Neural progenitor cell (in vitro differentiated cells): ENCODE measurements at regions not wholly inside any gene's neighbourhood (a gene's known extent, or its start where the extent isn't known, plus 50 kb on each side); places are given as distances from the start of the nearest gene placed in this dataset.

Source experiments
- DNase-seq: peaks from one replicate; pipeline ENCODE4 v3.0.0-alpha.2; 2016; ENCODE audit warnings: low spot score
- H2AFZ ChIP-seq: fragments of 200-600 bp; sonication (generic); replicated peaks from 2 replicates; pipeline ENCODE4 v1.6.1; 2016; ENCODE audit warnings: antibody characterized with exemption
- H3F3A ChIP-seq: fragments of 200-600 bp; sonication (generic); 2 replicates; pipeline ENCODE4 v1.6.1; 2016; ENCODE audit warnings: antibody characterized with exemption, low read depth
- H3K27ac ChIP-seq: fragments of 200-600 bp; sonication (generic); 2 replicates; pipeline ENCODE4 v1.5.1; 2016; ENCODE audit warnings: mild to moderate bottlenecking
- H3K27me3 ChIP-seq: fragments of 200-600 bp; sonication (generic); 2 replicates; pipeline ENCODE4 v1.6.1; 2016; ENCODE audit warnings: mild to moderate bottlenecking, moderate library complexity
- H3K36me3 ChIP-seq: fragments of 200-600 bp; sonication (generic); 2 replicates; pipeline ENCODE4 v1.5.1; 2016
- H3K4me1 ChIP-seq: fragments of 200-600 bp; sonication (generic); 2 replicates; pipeline ENCODE4 v1.6.1; 2016; ENCODE audit warnings: mixed run types
- H3K4me2 ChIP-seq: fragments of 200-600 bp; sonication (generic); 2 replicates; pipeline ENCODE4 v1.6.1; 2016
- H3K4me3 ChIP-seq: fragments of 200-600 bp; sonication (generic); 2 replicates; pipeline ENCODE4 v1.5.1; 2016
- H3K79me2 ChIP-seq: fragments of 200-600 bp; sonication (generic); 2 replicates; pipeline ENCODE4 v1.6.1; 2016; ENCODE audit warnings: low read depth
- H3K9ac ChIP-seq: fragments of 200-600 bp; sonication (generic); 2 replicates; pipeline ENCODE4 v1.6.1; 2016
- H3K9me3 ChIP-seq: fragments of 200-600 bp; sonication (generic); 2 replicates; pipeline ENCODE4 v1.5.1; 2016; ENCODE audit warnings: low read depth
- H4K20me1 ChIP-seq: fragments of 200-600 bp; sonication (generic); 2 replicates; pipeline ENCODE4 v1.6.1; 2016; ENCODE audit warnings: low read depth
- H3K27ac Mint-ChIP-seq: 3 replicates; pipeline ENCODE4 v1.8.0; 2021; ENCODE audit warnings: mixed read lengths
- H3K27me3 Mint-ChIP-seq: 2 replicates; pipeline ENCODE4 v1.8.0; 2022; ENCODE audit warnings: low read depth, mild to moderate bottlenecking, inconsistent platforms, moderate library complexity, mixed read lengths; ENCODE audit not compliant: insufficient read depth
- H3K36me3 Mint-ChIP-seq: 3 replicates; pipeline ENCODE4 v1.8.0; 2021; ENCODE audit warnings: mixed read lengths
- H3K4me1 Mint-ChIP-seq: 3 replicates; pipeline ENCODE4 v1.8.0; 2021; ENCODE audit warnings: mixed read lengths
- H3K4me3 Mint-ChIP-seq: 3 replicates; pipeline ENCODE4 v1.8.0; 2021; ENCODE audit warnings: mild to moderate bottlenecking, moderate library complexity, mixed read lengths
- H3K9me3 Mint-ChIP-seq: 3 replicates; pipeline ENCODE4 v1.8.0; 2020; ENCODE audit warnings: mixed read lengths
- CTCF ChIP-seq: fragments of 200-600 bp; sonication (generic); IDR thresholded peaks from 2 replicates; pipeline ENCODE4 v1.5.1; 2017; ENCODE audit warnings: antibody characterized with exemption, mild to moderate bottlenecking
- EZH2 ChIP-seq: fragments of 200-600 bp; sonication (generic); IDR thresholded peaks from 2 replicates; pipeline ENCODE4 v1.6.1; 2017; ENCODE audit warnings: antibody characterized with exemption, mild to moderate bottlenecking, moderate library complexity
- EZH2phosphoT487 ChIP-seq: fragments of 200-600 bp; sonication (generic); IDR thresholded peaks from 2 replicates; pipeline ENCODE4 v1.6.1; 2017; ENCODE audit warnings: antibody characterized with exemption

- H3K27ac Mint-ChIP-seq, result no peak overlapping the region
- Histone ChIP-seq H3K79me2 (no peaks in the 10 kb centered on the region), H3K27me3 (no peaks in the 10 kb centered on the region), H3K27ac (no peak overlapping the region), H3K4me3 (no peak overlapping the region), H3F3A (no peaks in the 10 kb centered on the region), H3K4me1 (no peaks in the 10 kb centered on the region), H3K9me3 (no peaks in the 10 kb centered on the region), H2AFZ (no peak overlapping the region), H3K4me2 (no peak overlapping the region), H3K9ac (no peak overlapping the region), H3K36me3 (no peaks in the 10 kb centered on the region), H4K20me1 (no peaks in the 10 kb centered on the region)
- no peak for TF ChIP-seq EZH2phosphoT487
- no peak for TF ChIP-seq EZH2
- TF ChIP-seq CTCF, result no peak
- H3K4me3 Mint-ChIP-seq, result no peak overlapping the region
- no peaks in the 10 kb centered on the region for H3K36me3 Mint-ChIP-seq
- DNase-seq, result no peak
- peaks cover 8% of the 10 kb centered on the region for H3K4me1 Mint-ChIP-seq
- peaks cover 4% of the 10 kb centered on the region for H3K9me3 Mint-ChIP-seq
- H3K27me3 Mint-ChIP-seq, result peaks cover 6% of the 10 kb centered on the region
These were observed 110.0 kb upstream of the C14orf180 start for GRCh38 chr14:104469591-104469990.

GRCh38 chr14:104470588-104470987 is 109.0 kb upstream of the C14orf180 start:
- Histone ChIP-seq H2AFZ (no peak overlapping the region), H3K27me3 (no peaks in the 10 kb centered on the region), H3K9me3 (no peaks in the 10 kb centered on the region), H3F3A (no peaks in the 10 kb centered on the region), H3K9ac (no peak overlapping the region), H3K27ac (no peak overlapping the region), H3K4me2 (no peak overlapping the region), H3K36me3 (no peaks in the 10 kb centered on the region), H4K20me1 (no peaks in the 10 kb centered on the region), H3K4me3 (no peak overlapping the region), H3K4me1 (no peaks in the 10 kb centered on the region), H3K79me2 (no peaks in the 10 kb centered on the region)
- TF ChIP-seq CTCF, result no peak
- no peak for TF ChIP-seq EZH2phosphoT487
- TF ChIP-seq EZH2, result no peak
- Mint-ChIP-seq H3K36me3 (no peaks in the 10 kb centered on the region), H3K27me3 (peaks cover 4% of the 10 kb centered on the region), H3K4me3 (no peak overlapping the region), H3K4me1 (peaks cover 8% of the 10 kb centered on the region), H3K9me3 (peaks cover 4% of the 10 kb centered on the region), H3K27ac (no peak overlapping the region)
- DNase-seq, result no peak

GRCh38 chr14:104471114-104471513 is 108.5 kb upstream of the C14orf180 start:
- Histone ChIP-seq H2AFZ (no peak overlapping the region), H3K79me2 (no peaks in the 10 kb centered on the region), H3K9me3 (no peaks in the 10 kb centered on the region), H3K36me3 (no peaks in the 10 kb centered on the region), H4K20me1 (no peaks in the 10 kb centered on the region), H3K4me3 (no peak overlapping the region), H3K4me1 (no peaks in the 10 kb centered on the region), H3K4me2 (no peak overlapping the region), H3F3A (no peaks in the 10 kb centered on the region), H3K27ac (no peak overlapping the region), H3K9ac (no peak overlapping the region), H3K27me3 (no peaks in the 10 kb centered on the region)
- H3K4me3 Mint-ChIP-seq, result no peak overlapping the region
- TF ChIP-seq EZH2phosphoT487 (no peak), CTCF (no peak), EZH2 (no peak)
- H3K27me3 Mint-ChIP-seq, result peaks cover 4% of the 10 kb centered on the region
- H3K36me3 Mint-ChIP-seq, result no peaks in the 10 kb centered on the region
- H3K27ac Mint-ChIP-seq, result no peak overlapping the region
- peaks cover 4% of the 10 kb centered on the region for H3K9me3 Mint-ChIP-seq
- DNase-seq, result no peak
- peaks cover 8% of the 10 kb centered on the region for H3K4me1 Mint-ChIP-seq

DNA sequence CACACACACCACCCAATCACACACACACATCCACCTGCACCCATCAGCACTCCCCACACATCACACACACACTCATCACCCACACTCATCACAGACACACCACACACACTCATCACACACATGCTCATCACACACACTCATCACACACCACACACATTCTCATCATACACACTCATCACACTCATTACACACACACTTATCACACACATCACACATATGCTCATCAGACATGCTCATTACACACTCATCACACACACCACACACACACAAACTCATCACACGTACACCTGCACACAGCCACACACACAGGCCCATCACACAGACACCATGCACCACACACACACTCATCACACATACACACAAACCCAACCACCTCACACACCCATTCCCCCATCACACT is 107.5 kb upstream of the C14orf180 start:
- Histone ChIP-seq H3K27me3 (no peaks in the 10 kb centered on the region), H3K36me3 (no peaks in the 10 kb centered on the region), H3K4me1 (no peaks in the 10 kb centered on the region), H3K9ac (no peak overlapping the region), H2AFZ (no peak overlapping the region), H3F3A (no peaks in the 10 kb centered on the region), H3K27ac (no peak overlapping the region), H4K20me1 (no peaks in the 10 kb centered on the region), H3K79me2 (no peaks in the 10 kb centered on the region), H3K4me2 (no peak overlapping the region), H3K4me3 (no peak overlapping the region), H3K9me3 (no peaks in the 10 kb centered on the region)
- Mint-ChIP-seq H3K27ac (no peak overlapping the region), H3K9me3 (peaks cover 4% of the 10 kb centered on the region), H3K4me3 (no peak overlapping the region), H3K36me3 (no peaks in the 10 kb centered on the region), H3K27me3 (peaks cover 5% of the 10 kb centered on the region), H3K4me1 (peaks cover 8% of the 10 kb centered on the region)
- DNase-seq, result no peak
- TF ChIP-seq EZH2phosphoT487, result no peak
- no peak for TF ChIP-seq CTCF
- TF ChIP-seq EZH2, result no peak
